ENCODE measurements at regions not wholly inside any gene's neighbourhood (a gene's known extent, or its start where the extent isn't known, plus 50 kb on each side); places are given as distances from the start of the nearest gene placed in this dataset.
"Not testable (repeated sequence)": the region's sequence is repeated elsewhere in the genome, so short reads cannot be mapped to it uniquely, and the experiment has no call there.

DNA sequence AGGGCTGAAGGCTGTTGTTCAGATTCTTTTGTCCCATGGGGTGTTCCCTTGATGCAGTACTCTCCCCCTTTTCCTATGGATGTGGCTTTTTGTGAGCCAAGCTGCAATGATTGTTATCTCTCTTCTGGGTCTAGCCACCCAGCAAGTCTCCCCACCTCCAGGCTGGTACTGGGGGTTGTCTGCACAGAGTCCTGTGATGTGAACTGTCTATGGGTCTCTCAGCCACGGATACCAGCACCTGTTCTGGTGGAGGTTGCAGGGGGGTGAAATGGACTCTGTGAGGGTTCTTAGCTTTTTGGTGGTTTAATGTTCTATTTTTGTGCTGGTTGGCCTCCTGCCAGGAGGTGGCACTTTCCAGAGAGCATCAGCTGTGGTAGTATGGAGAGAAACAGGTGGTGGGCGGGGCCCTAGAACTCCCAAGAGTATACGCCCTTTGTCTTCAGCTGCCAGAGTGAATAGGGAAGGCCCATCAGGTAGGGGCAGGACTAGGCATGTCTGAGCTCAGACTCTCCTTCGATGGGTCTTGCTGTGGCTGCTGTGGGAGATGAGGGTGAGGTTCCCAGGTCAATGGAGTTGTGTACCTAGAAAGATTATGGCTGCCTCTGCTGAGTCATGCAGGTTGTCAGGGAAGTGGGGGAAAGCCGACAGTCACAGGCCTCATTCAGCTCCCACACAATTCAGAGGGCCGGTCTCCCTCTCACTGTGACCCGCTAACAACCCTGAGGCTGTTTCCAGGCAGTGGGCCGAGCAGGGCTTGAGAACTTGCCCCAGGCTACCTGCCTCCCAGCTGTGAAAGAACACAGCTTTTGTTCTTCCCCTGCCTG, 87.4 kb downstream of the DLEU7 start:
- not testable (repeated sequence) for TF ChIP-seq POLR2A (IDR thresholded peaks at IDR 0.05; ENCODE audit: extremely low read depth, insufficient read length); MYC (IDR thresholded peaks at IDR 0.05; ENCODE audit: low read depth, low read length)
- TF ChIP-seq, protein P1, sequence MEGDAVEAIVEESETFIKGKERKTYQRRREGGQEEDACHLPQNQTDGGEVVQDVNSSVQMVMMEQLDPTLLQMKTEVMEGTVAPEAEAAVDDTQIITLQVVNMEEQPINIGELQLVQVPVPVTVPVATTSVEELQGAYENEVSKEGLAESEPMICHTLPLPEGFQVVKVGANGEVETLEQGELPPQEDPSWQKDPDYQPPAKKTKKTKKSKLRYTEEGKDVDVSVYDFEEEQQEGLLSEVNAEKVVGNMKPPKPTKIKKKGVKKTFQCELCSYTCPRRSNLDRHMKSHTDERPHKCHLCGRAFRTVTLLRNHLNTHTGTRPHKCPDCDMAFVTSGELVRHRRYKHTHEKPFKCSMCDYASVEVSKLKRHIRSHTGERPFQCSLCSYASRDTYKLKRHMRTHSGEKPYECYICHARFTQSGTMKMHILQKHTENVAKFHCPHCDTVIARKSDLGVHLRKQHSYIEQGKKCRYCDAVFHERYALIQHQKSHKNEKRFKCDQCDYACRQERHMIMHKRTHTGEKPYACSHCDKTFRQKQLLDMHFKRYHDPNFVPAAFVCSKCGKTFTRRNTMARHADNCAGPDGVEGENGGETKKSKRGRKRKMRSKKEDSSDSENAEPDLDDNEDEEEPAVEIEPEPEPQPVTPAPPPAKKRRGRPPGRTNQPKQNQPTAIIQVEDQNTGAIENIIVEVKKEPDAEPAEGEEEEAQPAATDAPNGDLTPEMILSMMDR (IDR thresholded peaks at IDR 0.05; ENCODE audit: low read depth, low read length) = not testable (repeated sequence)
- TF ChIP-seq, protein P2, sequence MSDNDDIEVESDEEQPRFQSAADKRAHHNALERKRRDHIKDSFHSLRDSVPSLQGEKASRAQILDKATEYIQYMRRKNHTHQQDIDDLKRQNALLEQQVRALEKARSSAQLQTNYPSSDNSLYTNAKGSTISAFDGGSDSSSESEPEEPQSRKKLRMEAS (IDR thresholded peaks at IDR 0.05; ENCODE audit: low read depth, low read length) = not testable (repeated sequence)
